Panc1 (cell line): ENCODE measurements at regions not wholly inside any gene's neighbourhood (a gene's known extent, or its start where the extent isn't known, plus 50 kb on each side); places are given as distances from the start of the nearest gene placed in this dataset.

Experiments used
- ATAC-seq: fragments of 200-7000 bp; cut with Tn5 transposase; 2 replicates; pipeline ENCODE4 v1.9.1; 2020; ENCODE audit warnings: mild to moderate bottlenecking, moderate library complexity
- BruUV-seq: library from RNA; stranded (reverse); fragments of 400-500 nt; replicated peaks from 2 replicates; lab custom pipeline; 2021; lab: Mats Ljungman, UMichigan
- CTCF ChIA-PET: fragments of 300-600 bp; sonication (Branson Sonifier 250); formaldehyde crosslinking; loops from one replicate; lab custom pipeline; 2022; ENCODE audit warnings: antibody characterized with exemption; lab: Charles Lee
- POLR2A ChIA-PET: fragments of 300-600 bp; sonication (Branson Sonifier 250); formaldehyde crosslinking; loops from one replicate; lab custom pipeline; 2022; ENCODE audit warnings: antibody characterized with exemption; lab: Charles Lee
- DNase-seq: peaks from one replicate; pipeline ENCODE4 v3.0.0-alpha.2; 2010; ENCODE audit warnings: low read depth, low spot score
- H3K27ac ChIP-seq: 2 replicates; pipeline ENCODE4 v1.5.1; 2011; ENCODE audit warnings: mild to moderate bottlenecking, low read length, inconsistent platforms
- H3K27me3 ChIP-seq: fragments of 200-500 bp; sonication (Bioruptor generic); 2 replicates; pipeline ENCODE4 v1.6.0; 2014; ENCODE audit warnings: low read length, inconsistent platforms; ENCODE audit not compliant: control insufficient read depth, insufficient read depth
- H3K36me3 ChIP-seq: fragments of 200-500 bp; sonication (Bioruptor generic); 2 replicates; pipeline ENCODE4 v1.5.1; 2014; ENCODE audit warnings: inconsistent platforms, mild to moderate bottlenecking, low read length, moderate library complexity; ENCODE audit not compliant: control insufficient read depth, insufficient read depth
- H3K4me1 ChIP-seq: 2 replicates; pipeline ENCODE4 v1.5.1; 2011; ENCODE audit warnings: inconsistent platforms, mild to moderate bottlenecking, low read length, moderate library complexity; ENCODE audit not compliant: control insufficient read depth, insufficient read depth
- H3K4me3 ChIP-seq, 2 experiments: 2 replicates each; pipeline ENCODE4 v1.5.1; 2011 to 2012; ENCODE audit warnings: low read depth in 2 of 2, low read length in 2 of 2, mild to moderate bottlenecking in 2 of 2, inconsistent platforms in 1 of 2, moderate library complexity in 1 of 2
- H3K9me3 ChIP-seq: fragments of 200-500 bp; sonication (Bioruptor generic); 2 replicates; pipeline ENCODE4 v1.5.1; 2014; ENCODE audit warnings: low read depth, mild to moderate bottlenecking, inconsistent platforms, low read length, moderate library complexity; ENCODE audit not compliant: control insufficient read depth, insufficient read depth
- CTCF ChIP-seq: fragments of 450-650 bp; IDR thresholded peaks from 2 replicates; pipeline ENCODE4 v1.5.1; 2017; ENCODE audit warnings: mild to moderate bottlenecking
- POLR2AphosphoS5 ChIP-seq: IDR thresholded peaks from 2 replicates; pipeline ENCODE4 v1.6.1; 2012; ENCODE audit warnings: mild to moderate bottlenecking, low read depth, low read length, moderate library complexity
- REST ChIP-seq, 2 experiments: IDR thresholded peaks; 2 replicates each; pipeline ENCODE4 v1.6.1; 2011 to 2012; ENCODE audit warnings: low read depth in 2 of 2, control low read depth in 1 of 2, low read length in 1 of 2, mild to moderate bottlenecking in 1 of 2, moderate library complexity in 1 of 2; ENCODE audit not compliant: insufficient read depth in 1 of 2
- SIN3A ChIP-seq: IDR thresholded peaks from 2 replicates; pipeline ENCODE4 v1.6.1; 2012; ENCODE audit warnings: low read depth, mild to moderate bottlenecking, low read length, moderate library complexity, borderline replicate concordance; ENCODE audit not compliant: insufficient read depth
- TCF7L2 ChIP-seq: IDR thresholded peaks from 2 replicates; pipeline ENCODE4 v1.6.1; 2011; ENCODE audit warnings: mild to moderate bottlenecking, low read depth, low read length, inconsistent platforms
- in situ Hi-C: cut with HindIII; loops from 2 replicates; pipeline ENCODE4 v1.10.0; 2016; ENCODE audit warnings: low sequenced_read_pairs, low pct_unique_long_range_greater_than_20kb
- intact Hi-C: fragments of 100-400 bp; cut with micrococcal nuclease; formaldehyde crosslinking; loops from one replicate; pipeline ENCODE4 v1.10.0; 2022; ENCODE audit not compliant: unreplicated experiment

GRCh38 chr6:98516866-98517265 lies 317.5 kb upstream of the POU3F2 start:
- ChIA-PET POLR2A (no interaction called here), CTCF (no interaction called here)

GRCh38 chr6:98525860-98526259 lies 308.5 kb upstream of the POU3F2 start:
- ChIA-PET POLR2A (no interaction called here), CTCF (no interaction called here)
- DNase-seq, result no peak

More at GRCh38 chr6:98516866-98517265, 317.5 kb upstream of the POU3F2 start:
- DNase-seq (no peak), ATAC-seq (no peak)
- Histone ChIP-seq H3K27ac (no peak overlapping the region), H3K27me3 (no peaks in the 10 kb centered on the region), H3K4me3 (no peak overlapping the region), H3K9me3 (no peaks in the 10 kb centered on the region), H3K36me3 (no peaks in the 10 kb centered on the region), H3K4me1 (no peaks in the 10 kb centered on the region)
- TF ChIP-seq POLR2AphosphoS5 (no peak), REST (IDR thresholded peaks at IDR 0.05; ENCODE audit: insufficient read depth in 1 of 2, low read depth in 2 of 2, low read length in 1 of 2) (no peak), CTCF (no peak), TCF7L2 (no peak), SIN3A (no peak)
- no TSS peak for BruUV-seq
- intact Hi-C loops, result no loop called here
- in situ Hi-C loops, result no loop called here

More at GRCh38 chr6:98525860-98526259, 308.5 kb upstream of the POU3F2 start:
- no peak for ATAC-seq
- H3K4me1 ChIP-seq, result no peaks in the 10 kb centered on the region
- H3K9me3 ChIP-seq, result no peaks in the 10 kb centered on the region
- no peak overlapping the region for H3K27ac ChIP-seq
- no peaks in the 10 kb centered on the region for H3K27me3 ChIP-seq
- TF ChIP-seq REST (IDR thresholded peaks at IDR 0.05; ENCODE audit: insufficient read depth in 1 of 2, low read depth in 2 of 2, low read length in 1 of 2) (no peak), TCF7L2 (no peak)
- no TSS peak for BruUV-seq
- intact Hi-C loops, result no loop called here
- H3K36me3 ChIP-seq, result no peaks in the 10 kb centered on the region
- H3K4me3 ChIP-seq, result no peak overlapping the region
- in situ Hi-C loops, result no loop called here
